EH (cell line): ENCODE measurements at regions not wholly inside any gene's neighbourhood (a gene's known extent, or its start where the extent isn't known, plus 50 kb on each side); places are given as distances from the start of the nearest gene placed in this dataset.
A peak's percentile ranks its signal among the peaks of the same experiment; 100 is the strongest.
"Not testable (repeated sequence)": the region's sequence is repeated elsewhere in the genome, so short reads cannot be mapped to it uniquely, and the experiment has no call there.

ENCODE experiments used
- DNase-seq: peaks from one replicate; pipeline ENCODE4 v3.0.0-alpha.2; 2015; ENCODE audit warnings: low read depth

- not testable (repeated sequence) for DNase-seq
Observed at GRCh38 chr13:31608780-31609179, 130.5 kb upstream of the RXFP2 start.

- DNase-seq = no peak
Observed at GRCh38 chr13:31610270-31610998, 128.9 kb upstream of the RXFP2 start.

- no peak for DNase-seq
Observed at GRCh38 chr13:31611214-31611613, 128.1 kb upstream of the RXFP2 start.

GRCh38 chr13:31614073-31614472, 125.3 kb upstream of the RXFP2 start:
- no peak for DNase-seq

- DNase-seq = no peak
Observed at GRCh38 chr13:31614704-31615103, 124.6 kb upstream of the RXFP2 start.

- peak; percentile 61 for DNase-seq
Observed at GRCh38 chr13:31625115-31625514, 114.2 kb upstream of the RXFP2 start.

GRCh38 chr13:31627097-31627845, 112.1 kb upstream of the RXFP2 start:
- DNase-seq = peak; percentile 70

- DNase-seq = peak; percentile 73
Observed at GRCh38 chr13:31629085-31629780, 110.1 kb upstream of the RXFP2 start.

GRCh38 chr13:31631071-31631470, 108.3 kb upstream of the RXFP2 start:
- peak; percentile 35 for DNase-seq

- DNase-seq = no peak
Observed at GRCh38 chr13:31631746-31632145, 107.6 kb upstream of the RXFP2 start.

- DNase-seq = peak; percentile 87
Observed at GRCh38 chr13:31638577-31638976, 100.7 kb upstream of the RXFP2 start.

- DNase-seq = peak; percentile 20
Observed at GRCh38 chr13:31639443-31640163, 99.7 kb upstream of the RXFP2 start.

GRCh38 chr13:31649766-31650165, 89.6 kb upstream of the RXFP2 start:
- no peak for DNase-seq

- no peak for DNase-seq
Observed at GRCh38 chr13:31653730-31654129, 85.6 kb upstream of the RXFP2 start.

GRCh38 chr13:31663880-31664585, 75.3 kb upstream of the RXFP2 start:
- no peak for DNase-seq

GRCh38 chr13:31670831-31671617, 68.3 kb upstream of the RXFP2 start:
- peak; percentile 7 for DNase-seq

GRCh38 chr13:31674051-31674450, 65.3 kb upstream of the RXFP2 start:
- peak; percentile 40 for DNase-seq

GRCh38 chr13:31675440-31675953, 63.8 kb upstream of the RXFP2 start:
- DNase-seq = peak; percentile 21

- no peak for DNase-seq
Observed at GRCh38 chr13:31681133-31681532, 58.2 kb upstream of the RXFP2 start.

- no peak for DNase-seq
Observed at GRCh38 chr13:31684466-31684865, 54.9 kb upstream of the RXFP2 start.
